Psoas muscle (tissue), 7 donors: ENCODE measurements at regions not wholly inside any gene's neighbourhood (a gene's known extent, or its start where the extent isn't known, plus 50 kb on each side); places are given as distances from the start of the nearest gene placed in this dataset.

ENCODE experiments used
- ATAC-seq, 4 donors: fragments of 200-7000 bp; cut with Tn5 transposase; one replicate each; pipeline ENCODE4 v1.9.1; 2020; ENCODE audit warnings: moderate library complexity in 3 of 4, mild to moderate bottlenecking in 2 of 4
- DNase-seq, 2 donors: peaks; one replicate each; pipeline ENCODE4 v3.0.0-alpha.2; 2020
- H3K27ac ChIP-seq: fragments of 200-600 bp; one replicate; pipeline ENCODE4 v1.8.0; 2022
- H3K27me3 ChIP-seq, 3 donors: fragments of 200-600 bp in 1 of 3; one replicate each; pipeline versions ENCODE4 v1.6.1 to v1.8.0; 2013 to 2022; ENCODE audit warnings: low read length in 2 of 3, mild to moderate bottlenecking in 2 of 3, moderate library complexity in 1 of 3; ENCODE audit not compliant: insufficient read depth in 3 of 3
- H3K36me3 ChIP-seq, 2 donors: fragments of 200-600 bp in 1 of 2; one replicate each; pipeline versions ENCODE4 v1.6.1 to v1.8.0; 2013 to 2022; ENCODE audit warnings: low read depth in 1 of 2, mild to moderate bottlenecking in 1 of 2, moderate library complexity in 1 of 2; ENCODE audit not compliant: insufficient read depth in 1 of 2
- H3K4me1 ChIP-seq: fragments of 200-600 bp; one replicate; pipeline ENCODE4 v1.8.0; 2022
- H3K4me3 ChIP-seq: fragments of 200-600 bp; one replicate; pipeline ENCODE4 v1.8.0; 2022; ENCODE audit warnings: mild to moderate bottlenecking
- H3K9me3 ChIP-seq: fragments of 200-600 bp; one replicate; pipeline ENCODE4 v1.8.0; 2022
- WGBS, 3 donors: extraction: QIAGEN DNeasy Blood & Tissue Kit; methylation state at CpG; one replicate each; pipeline versions ENCODE4 v1.1.6 to v1.1.7; 2013; 5-methylcytosine and 5-hydroxymethylcytosine counted together
- intact Hi-C, 2 donors: fragments of 100-400 bp; cut with DNase I; formaldehyde crosslinking; loops; one replicate each; pipeline versions ENCODE4 v1.11.0 to v1.14.2; 2022
- TF ChIP-seq, protein P1 (sequence below): fragments of 200-600 bp; IDR thresholded peaks from one replicate; pipeline ENCODE4 v1.8.0; 2022; ENCODE audit warnings: antibody characterized with exemption
- donor health status: healthy with polysubstance abuse.
- donor health status: DM: no; HTN: no; CAD: no; lungs with moderate emphysema.
- donor health status: Bipolar disorder and iron deficiency.
- donor health status: healthy.
- donor health status: DM: yes; HTN: yes; CAD: no.
- donor health status: DM: no; HTN: no; CAD: no.
- donor health status: DM: yes; HTN: yes; CAD: no.

DNA sequence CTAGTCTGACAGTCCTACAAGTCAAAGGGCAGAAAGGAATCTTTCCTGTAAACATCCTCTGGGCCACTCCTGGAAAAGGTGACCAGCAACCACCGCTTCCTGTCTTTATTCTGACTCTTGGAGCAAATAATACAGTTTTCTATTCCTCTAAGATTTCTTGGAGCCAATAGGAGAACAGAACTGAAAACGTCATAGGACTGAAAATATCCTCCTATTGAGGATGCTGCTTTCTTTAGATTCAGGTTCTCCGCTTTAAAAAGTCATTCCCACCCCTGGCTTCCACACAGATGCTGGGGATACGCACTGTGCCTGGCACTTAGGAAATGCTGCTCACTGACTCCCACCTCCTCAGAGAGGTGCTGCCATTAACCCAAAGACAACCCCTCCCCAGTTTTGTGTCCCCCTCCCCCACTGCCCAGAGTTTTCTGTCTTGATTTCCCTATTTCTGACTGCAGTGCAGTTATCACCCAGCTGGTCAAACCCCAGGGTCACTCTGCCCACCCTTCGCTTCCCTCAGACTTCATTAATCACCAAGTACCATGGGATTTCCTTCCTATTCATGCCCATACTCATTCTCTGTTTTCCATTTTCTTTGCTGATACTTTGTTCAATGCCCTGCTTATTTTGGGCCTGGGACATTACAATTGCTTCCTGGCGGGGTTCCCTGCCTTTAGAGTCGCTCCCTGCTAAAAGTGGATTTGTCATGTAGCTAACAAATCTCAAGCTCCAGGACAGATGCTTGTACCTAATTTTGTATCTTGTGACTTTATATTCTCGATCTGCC, 82.1 kb upstream of the ARHGAP29 start:
- WGBS, 3 donors: 60 to 65% (median 61%) methylated on average over 8 of the region's 8 CpGs
- Histone ChIP-seq H3K9me3 (no peaks in the 10 kb centered on the region), H3K36me3 (no peaks in the 10 kb centered on the region), H3K4me1 (no peaks in the 10 kb centered on the region), H3K27me3 (no peaks in the 10 kb centered on the region), H3K27ac (no peak overlapping the region), H3K4me3 (no peak overlapping the region)
- TF ChIP-seq, protein P1, sequence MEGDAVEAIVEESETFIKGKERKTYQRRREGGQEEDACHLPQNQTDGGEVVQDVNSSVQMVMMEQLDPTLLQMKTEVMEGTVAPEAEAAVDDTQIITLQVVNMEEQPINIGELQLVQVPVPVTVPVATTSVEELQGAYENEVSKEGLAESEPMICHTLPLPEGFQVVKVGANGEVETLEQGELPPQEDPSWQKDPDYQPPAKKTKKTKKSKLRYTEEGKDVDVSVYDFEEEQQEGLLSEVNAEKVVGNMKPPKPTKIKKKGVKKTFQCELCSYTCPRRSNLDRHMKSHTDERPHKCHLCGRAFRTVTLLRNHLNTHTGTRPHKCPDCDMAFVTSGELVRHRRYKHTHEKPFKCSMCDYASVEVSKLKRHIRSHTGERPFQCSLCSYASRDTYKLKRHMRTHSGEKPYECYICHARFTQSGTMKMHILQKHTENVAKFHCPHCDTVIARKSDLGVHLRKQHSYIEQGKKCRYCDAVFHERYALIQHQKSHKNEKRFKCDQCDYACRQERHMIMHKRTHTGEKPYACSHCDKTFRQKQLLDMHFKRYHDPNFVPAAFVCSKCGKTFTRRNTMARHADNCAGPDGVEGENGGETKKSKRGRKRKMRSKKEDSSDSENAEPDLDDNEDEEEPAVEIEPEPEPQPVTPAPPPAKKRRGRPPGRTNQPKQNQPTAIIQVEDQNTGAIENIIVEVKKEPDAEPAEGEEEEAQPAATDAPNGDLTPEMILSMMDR: no peak
- intact Hi-C loops: no loop called here
- DNase-seq (no peak), ATAC-seq (no peak)

DNA sequence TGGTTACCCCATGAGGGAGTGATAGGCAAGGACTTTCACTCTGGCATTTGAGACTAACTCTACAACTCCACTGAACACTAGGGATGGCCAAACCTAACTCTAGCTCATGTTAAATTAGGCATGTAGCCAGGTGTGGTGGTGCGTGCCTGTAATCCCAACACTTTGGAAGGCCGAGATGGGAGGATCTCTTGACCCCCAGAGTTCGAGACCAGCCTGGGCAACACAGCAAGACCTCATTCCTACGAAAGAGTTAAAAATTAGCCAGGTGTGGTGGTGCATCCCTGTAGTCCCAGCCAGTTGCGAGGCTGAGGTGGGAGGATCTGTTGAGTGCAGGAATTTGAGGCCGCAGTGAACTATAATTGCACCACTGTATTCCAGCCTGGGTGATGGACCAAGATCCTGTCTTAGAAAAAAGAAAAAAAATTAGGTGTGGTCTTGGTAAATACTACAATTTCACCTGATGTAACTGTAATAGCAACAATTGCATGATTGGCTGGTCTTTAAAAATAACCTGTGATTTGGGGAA, 81.2 kb upstream of the ARHGAP29 start:
- Histone ChIP-seq H3K27me3 (no peaks in the 10 kb centered on the region), H3K4me3 (no peak overlapping the region), H3K9me3 (no peaks in the 10 kb centered on the region), H3K36me3 (no peaks in the 10 kb centered on the region), H3K27ac (no peak overlapping the region), H3K4me1 (no peaks in the 10 kb centered on the region)
- 95 to 99% (median 98%) methylated on average over 6 of the region's 6 CpGs for WGBS, 3 donors
- no peak for DNase-seq
- ATAC-seq: no peak
- intact Hi-C loops: no loop called here
- TF ChIP-seq, protein P1: no peak

- no peaks in the 10 kb centered on the region for H3K36me3 ChIP-seq
- intact Hi-C loops: no loop called here
- WGBS, 3 donors: 97 to 100% (median 97%) methylated on average over 1 of the region's 1 CpG
- H3K9me3 ChIP-seq: no peaks in the 10 kb centered on the region
- no peaks in the 10 kb centered on the region for H3K4me1 ChIP-seq
- H3K27me3 ChIP-seq: no peaks in the 10 kb centered on the region
- H3K4me3 ChIP-seq: no peak overlapping the region
- no peak for ATAC-seq
- no peak for DNase-seq
- no peak overlapping the region for H3K27ac ChIP-seq
- TF ChIP-seq, protein P1: no peak
These were observed 80.4 kb upstream of the ARHGAP29 start for GRCh38 chr1:94317790-94318188.

DNA sequence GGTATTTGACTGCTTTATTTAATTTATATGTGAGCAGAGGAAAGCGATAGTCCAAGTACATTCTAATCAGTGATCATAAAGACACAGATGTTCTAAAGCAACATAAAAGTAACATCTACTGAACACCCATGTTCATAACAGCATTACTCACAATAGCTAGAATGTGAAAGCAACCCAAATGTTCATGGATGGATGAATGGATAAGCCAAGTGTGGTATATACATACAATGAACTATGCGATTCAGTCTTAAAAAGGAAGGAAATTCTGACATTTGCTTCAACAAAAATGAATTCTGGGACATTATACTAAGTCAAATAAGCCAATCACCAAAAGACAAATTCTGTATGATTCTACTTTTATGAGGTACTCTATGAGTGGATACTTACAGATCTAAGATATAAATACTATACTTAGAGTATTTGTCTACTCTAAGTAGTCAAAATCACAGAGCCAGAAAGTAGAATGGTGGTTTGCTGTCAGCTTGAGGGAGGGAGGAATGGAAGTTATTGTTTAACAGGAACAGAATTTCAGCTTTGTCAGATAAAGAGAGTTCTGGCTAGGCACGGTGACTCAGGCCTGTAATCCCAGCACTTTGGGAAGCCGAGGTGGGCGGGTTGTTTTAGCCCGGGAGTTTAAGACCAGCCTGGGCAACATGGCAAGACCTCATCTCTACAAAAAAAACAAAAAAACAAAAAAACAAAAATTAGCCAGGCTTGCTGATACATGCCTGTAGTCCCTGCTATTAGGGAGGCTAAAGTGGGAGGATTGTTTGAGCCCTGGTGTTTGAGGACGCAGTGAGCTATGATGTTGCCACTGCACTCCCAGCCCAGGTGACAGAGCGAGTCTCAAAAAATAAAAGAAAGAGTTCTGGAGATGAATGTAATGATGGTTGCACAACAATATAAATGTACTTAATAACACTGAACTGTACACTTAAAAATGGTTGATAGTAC, 79.7 kb upstream of the ARHGAP29 start:
- WGBS, 3 donors: 84 to 90% (median 88%) methylated on average over 8 of the region's 8 CpGs
- Histone ChIP-seq H3K36me3 (no peaks in the 10 kb centered on the region), H3K27me3 (no peaks in the 10 kb centered on the region), H3K9me3 (no peaks in the 10 kb centered on the region), H3K27ac (no peak overlapping the region), H3K4me3 (no peak overlapping the region), H3K4me1 (no peaks in the 10 kb centered on the region)
- TF ChIP-seq, protein P1: no peak
- ATAC-seq (no peak), DNase-seq (no peak)
- intact Hi-C loops: no loop called here
